Lower leg skin (tissue), 3 donors: ENCODE measurements at regions not wholly inside any gene's neighbourhood (a gene's known extent, or its start where the extent isn't known, plus 50 kb on each side); places are given as distances from the start of the nearest gene placed in this dataset.

ENCODE experiments used
- CTCF ChIP-seq, 3 donors: fragments of 450-650 bp; IDR thresholded peaks; one replicate each; pipeline ENCODE4 v1.5.1; 2016; ENCODE audit warnings: antibody characterized with exemption in 3 of 3, mild to moderate bottlenecking in 3 of 3, moderate library complexity in 2 of 3
- POLR2A ChIP-seq, 2 donors: fragments of 450-650 bp; IDR thresholded peaks; one replicate each; pipeline ENCODE4 v1.6.1; 2016 to 2017; ENCODE audit warnings: antibody characterized with exemption in 2 of 2, mild to moderate bottlenecking in 1 of 2, moderate library complexity in 1 of 2

GRCh38 chr13:27349458-27349857 lies 75.0 kb upstream of the GTF3A start:
- TF ChIP-seq POLR2A (IDR thresholded peaks at IDR 0.05) = no peak
- no peak for TF ChIP-seq CTCF (IDR thresholded peaks at IDR 0.05)
